ENCODE measurements at regions not wholly inside any gene's neighbourhood (a gene's known extent, or its start where the extent isn't known, plus 50 kb on each side); places are given as distances from the start of the nearest gene placed in this dataset.

DNA sequence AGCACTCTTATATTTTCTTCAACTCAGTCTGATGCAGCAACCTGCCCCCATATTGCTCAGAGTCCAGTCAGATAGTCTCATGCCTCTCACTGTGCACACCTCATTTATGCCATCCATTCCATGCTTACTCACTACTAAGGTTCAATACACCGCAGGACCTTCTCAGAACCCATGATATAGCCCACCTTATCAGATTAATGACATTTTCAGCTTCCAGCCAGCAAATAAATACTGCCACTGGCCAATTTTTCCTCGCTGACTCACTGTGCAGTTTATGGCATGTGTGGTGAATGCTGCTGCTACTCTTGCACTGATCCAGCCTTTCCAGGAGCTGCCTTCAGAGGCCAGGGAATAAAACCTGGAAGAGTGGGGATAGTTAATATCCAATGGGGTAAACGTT, 380.6 kb upstream of the SPOCK3 start:
- Histone ChIP-seq H3K79me2 (ENCODE audit: insufficient read depth, low read length) (no peaks in the 10 kb centered on the region), H3K4me1 (ENCODE audit: insufficient read depth, low read length) (no peaks in the 10 kb centered on the region), H4K20me1 (ENCODE audit: insufficient read depth, low read length) (no peaks in the 10 kb centered on the region), H3K36me3 (ENCODE audit: insufficient read depth, low read length) (no peaks in the 10 kb centered on the region), H3K4me2 (ENCODE audit: low read length) (no peak overlapping the region), H3K9ac (ENCODE audit: low read length) (no peak overlapping the region), H3K9me3 (ENCODE audit: insufficient read depth, low read depth, low read length) (no peaks in the 10 kb centered on the region), H2AFZ (ENCODE audit: low read depth, low read length) (no peak overlapping the region), H3K27me3 (ENCODE audit: insufficient read depth, low read length) (no peaks in the 10 kb centered on the region), H3K4me3 (ENCODE audit: insufficient read depth, low read depth, low read length) (no peak overlapping the region), H3K27ac (ENCODE audit: low read depth, low read length) (no peak overlapping the region)
- H3K36me3 Mint-ChIP-seq (ENCODE audit: low read depth, unreplicated experiment) = no peaks in the 10 kb centered on the region
- no peak overlapping the region for H3K4me3 Mint-ChIP-seq (ENCODE audit: unreplicated experiment)
- H3K9me3 Mint-ChIP-seq (ENCODE audit: unreplicated experiment) = peaks cover 3% of the 10 kb centered on the region
- DNase-seq (ENCODE audit: low read depth) (peak; percentile 39), FAIRE-seq (no peak)
- H3K27me3 Mint-ChIP-seq (ENCODE audit: low read depth, unreplicated experiment) = no peaks in the 10 kb centered on the region
- H3K27ac Mint-ChIP-seq (ENCODE audit: unreplicated experiment) = no peak overlapping the region
- no peak for TF ChIP-seq EZH2 (IDR thresholded peaks at IDR 0.05; ENCODE audit: insufficient read depth, low read length)
- TF ChIP-seq, protein P1, sequence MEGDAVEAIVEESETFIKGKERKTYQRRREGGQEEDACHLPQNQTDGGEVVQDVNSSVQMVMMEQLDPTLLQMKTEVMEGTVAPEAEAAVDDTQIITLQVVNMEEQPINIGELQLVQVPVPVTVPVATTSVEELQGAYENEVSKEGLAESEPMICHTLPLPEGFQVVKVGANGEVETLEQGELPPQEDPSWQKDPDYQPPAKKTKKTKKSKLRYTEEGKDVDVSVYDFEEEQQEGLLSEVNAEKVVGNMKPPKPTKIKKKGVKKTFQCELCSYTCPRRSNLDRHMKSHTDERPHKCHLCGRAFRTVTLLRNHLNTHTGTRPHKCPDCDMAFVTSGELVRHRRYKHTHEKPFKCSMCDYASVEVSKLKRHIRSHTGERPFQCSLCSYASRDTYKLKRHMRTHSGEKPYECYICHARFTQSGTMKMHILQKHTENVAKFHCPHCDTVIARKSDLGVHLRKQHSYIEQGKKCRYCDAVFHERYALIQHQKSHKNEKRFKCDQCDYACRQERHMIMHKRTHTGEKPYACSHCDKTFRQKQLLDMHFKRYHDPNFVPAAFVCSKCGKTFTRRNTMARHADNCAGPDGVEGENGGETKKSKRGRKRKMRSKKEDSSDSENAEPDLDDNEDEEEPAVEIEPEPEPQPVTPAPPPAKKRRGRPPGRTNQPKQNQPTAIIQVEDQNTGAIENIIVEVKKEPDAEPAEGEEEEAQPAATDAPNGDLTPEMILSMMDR (IDR thresholded peaks at IDR 0.05; ENCODE audit: insufficient read depth, low read depth, low read length) = no peak
- H3K4me1 Mint-ChIP-seq (ENCODE audit: low read depth, unreplicated experiment) = peaks cover 2% of the 10 kb centered on the region

DNA sequence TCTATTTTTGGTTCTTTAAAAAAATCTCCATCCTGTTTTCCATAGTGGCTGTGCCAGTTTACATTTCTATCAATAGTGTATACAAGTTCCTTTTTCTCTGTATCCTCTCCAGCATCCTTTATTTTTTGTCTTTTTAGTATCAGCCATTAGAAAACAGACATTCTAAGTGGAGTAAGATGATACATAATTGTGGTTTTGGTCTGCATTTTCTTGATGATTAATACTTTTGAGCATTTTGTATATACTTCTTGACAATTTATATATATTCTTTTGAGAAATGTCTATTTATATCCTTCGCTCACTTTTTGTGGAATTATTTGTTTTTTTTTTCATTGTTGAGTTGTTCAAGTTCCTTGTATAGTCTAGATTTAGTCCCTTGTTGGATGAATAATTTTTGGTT, 382.2 kb upstream of the SPOCK3 start:
- Histone ChIP-seq H3K4me3 (ENCODE audit: insufficient read depth, low read depth, low read length) (no peak overlapping the region), H3K27ac (ENCODE audit: low read depth, low read length) (no peak overlapping the region), H3K9ac (ENCODE audit: low read length) (no peak overlapping the region), H3K4me2 (ENCODE audit: low read length) (no peak overlapping the region), H3K9me3 (ENCODE audit: insufficient read depth, low read depth, low read length) (no peaks in the 10 kb centered on the region), H3K36me3 (ENCODE audit: insufficient read depth, low read length) (no peaks in the 10 kb centered on the region), H3K4me1 (ENCODE audit: insufficient read depth, low read length) (no peaks in the 10 kb centered on the region), H4K20me1 (ENCODE audit: insufficient read depth, low read length) (no peaks in the 10 kb centered on the region), H3K27me3 (ENCODE audit: insufficient read depth, low read length) (no peaks in the 10 kb centered on the region), H2AFZ (ENCODE audit: low read depth, low read length) (no peak overlapping the region), H3K79me2 (ENCODE audit: insufficient read depth, low read length) (no peaks in the 10 kb centered on the region)
- TF ChIP-seq, protein P1 (IDR thresholded peaks at IDR 0.05; ENCODE audit: insufficient read depth, low read depth, low read length) = no peak
- no peak for TF ChIP-seq EZH2 (IDR thresholded peaks at IDR 0.05; ENCODE audit: insufficient read depth, low read length)
- Mint-ChIP-seq H3K27ac (ENCODE audit: unreplicated experiment) (no peak overlapping the region), H3K4me3 (ENCODE audit: unreplicated experiment) (no peak overlapping the region), H3K36me3 (ENCODE audit: low read depth, unreplicated experiment) (no peaks in the 10 kb centered on the region), H3K4me1 (ENCODE audit: low read depth, unreplicated experiment) (peaks cover 13% of the 10 kb centered on the region), H3K27me3 (ENCODE audit: low read depth, unreplicated experiment) (no peaks in the 10 kb centered on the region), H3K9me3 (ENCODE audit: unreplicated experiment) (peaks cover 3% of the 10 kb centered on the region)
- FAIRE-seq (no peak), DNase-seq (ENCODE audit: low read depth) (peak; percentile 23)

DNA sequence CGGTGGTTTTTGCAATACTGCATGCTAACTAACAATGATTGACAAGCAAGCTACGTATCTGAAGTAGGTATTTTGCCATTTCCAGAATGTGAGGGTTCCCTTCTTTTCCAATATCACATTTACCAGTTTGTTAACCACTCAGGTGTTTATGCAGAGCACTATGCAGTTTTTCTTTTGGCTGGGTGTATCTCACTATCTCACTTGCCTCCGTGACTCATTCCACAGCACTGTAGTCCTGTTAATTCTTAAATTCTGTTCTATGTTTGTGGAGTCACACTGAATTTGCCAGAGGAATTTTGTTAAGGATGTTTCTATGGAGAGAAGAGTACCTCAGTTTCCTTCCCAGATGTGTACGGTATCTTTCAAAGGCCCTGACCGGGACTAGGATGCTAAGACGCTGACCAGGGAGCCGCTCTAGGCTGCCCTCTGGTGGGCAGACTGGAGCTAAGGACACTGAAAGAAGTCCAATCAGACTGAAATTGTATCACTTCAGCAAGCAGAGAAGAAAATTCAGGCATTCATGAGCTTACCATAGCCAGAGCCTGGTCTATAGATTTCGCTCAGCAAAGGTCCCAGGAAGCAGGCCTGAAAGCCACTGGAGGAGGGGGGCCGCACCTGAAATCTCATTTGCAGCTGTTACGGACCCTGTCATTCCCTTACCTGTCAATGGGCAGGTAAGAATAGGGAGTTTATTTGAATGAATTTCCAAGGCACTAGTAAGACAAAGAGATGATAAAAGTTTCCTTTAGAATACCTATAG, 388.4 kb upstream of the SPOCK3 start:
- H3K27ac ChIP-seq (ENCODE audit: low read depth, low read length) = no peak overlapping the region
- H3K79me2 ChIP-seq (ENCODE audit: insufficient read depth, low read length) = no peaks in the 10 kb centered on the region
- Mint-ChIP-seq H3K36me3 (ENCODE audit: low read depth, unreplicated experiment) (no peaks in the 10 kb centered on the region), H3K27me3 (ENCODE audit: low read depth, unreplicated experiment) (no peaks in the 10 kb centered on the region), H3K4me1 (ENCODE audit: low read depth, unreplicated experiment) (peaks cover 11% of the 10 kb centered on the region), H3K27ac (ENCODE audit: unreplicated experiment) (no peak overlapping the region), H3K9me3 (ENCODE audit: unreplicated experiment) (peaks cover 3% of the 10 kb centered on the region), H3K4me3 (ENCODE audit: unreplicated experiment) (no peak overlapping the region)
- H3K4me3 ChIP-seq (ENCODE audit: insufficient read depth, low read depth, low read length) = no peak overlapping the region
- FAIRE-seq (no peak), DNase-seq (ENCODE audit: low read depth) (peak; percentile 5)
- no peak overlapping the region for H3K9ac ChIP-seq (ENCODE audit: low read length)
- no peaks in the 10 kb centered on the region for H4K20me1 ChIP-seq (ENCODE audit: insufficient read depth, low read length)
- H3K27me3 ChIP-seq (ENCODE audit: insufficient read depth, low read length) = no peaks in the 10 kb centered on the region
- no peaks in the 10 kb centered on the region for H3K9me3 ChIP-seq (ENCODE audit: insufficient read depth, low read depth, low read length)
- H3K4me2 ChIP-seq (ENCODE audit: low read length) = no peak overlapping the region
- H3K36me3 ChIP-seq (ENCODE audit: insufficient read depth, low read length) = no peaks in the 10 kb centered on the region
- no peak overlapping the region for H2AFZ ChIP-seq (ENCODE audit: low read depth, low read length)
- H3K4me1 ChIP-seq (ENCODE audit: insufficient read depth, low read length) = no peaks in the 10 kb centered on the region
- TF ChIP-seq, protein P1 (IDR thresholded peaks at IDR 0.05; ENCODE audit: insufficient read depth, low read depth, low read length) = peak; percentile 78
- TF ChIP-seq EZH2 (IDR thresholded peaks at IDR 0.05; ENCODE audit: insufficient read depth, low read length) = no peak

All from astrocyte (in vitro differentiated cells and primary cell).